Left forelimb (tissue), 1 donor: ENCODE measurements at regions not wholly inside any gene's neighbourhood (a gene's known extent, or its start where the extent isn't known, plus 50 kb on each side); places are given as distances from the start of the nearest gene placed in this dataset.

Source experiments
- DNase-seq: peaks from one replicate; pipeline ENCODE4 v3.0.0-alpha.2; 2018; ENCODE audit warnings: low spot score

DNA sequence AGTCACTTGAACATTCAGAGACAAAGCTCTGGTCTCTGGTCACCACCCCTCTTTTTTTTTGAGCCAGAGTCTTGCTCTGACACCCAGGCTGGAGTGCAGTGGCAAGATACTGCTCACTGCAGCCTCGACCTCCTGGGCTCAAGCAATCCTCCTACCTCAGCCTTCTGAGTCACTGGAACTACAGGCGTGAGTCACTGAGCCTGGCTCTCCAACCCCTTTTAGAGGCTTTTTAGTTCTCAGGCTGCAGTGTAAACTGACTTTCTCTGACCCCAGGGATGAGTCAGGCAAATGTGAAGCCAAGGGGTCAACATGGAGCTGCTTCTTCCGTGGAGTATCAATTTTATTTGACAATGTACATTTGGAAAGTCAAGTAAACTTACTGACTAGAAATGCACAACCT, 229.2 kb downstream of the PTTG2 start:
- DNase-seq = no peak

DNA sequence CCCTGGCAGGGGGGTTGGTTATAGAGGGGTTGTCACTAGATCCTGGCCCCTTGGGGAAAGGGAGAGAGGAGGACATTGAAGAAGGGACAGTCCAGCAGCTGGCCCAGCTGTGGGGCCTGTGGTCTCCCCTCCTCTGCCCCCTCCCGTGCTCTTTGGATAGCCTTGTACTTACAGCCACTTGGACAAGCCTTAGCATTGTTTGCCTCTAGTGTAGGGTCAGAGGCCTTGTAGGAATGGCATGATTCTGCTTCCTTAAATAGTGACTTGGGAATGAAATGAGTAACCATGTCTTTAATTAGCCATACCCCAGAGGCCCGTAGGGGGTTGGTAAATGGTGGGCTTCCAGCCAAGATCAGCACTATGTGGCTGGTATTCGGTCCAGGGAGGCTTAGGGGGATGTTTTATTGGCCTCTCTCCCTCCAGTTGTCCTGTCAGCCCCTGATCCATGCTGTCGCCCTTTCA, 230.6 kb downstream of the PTTG2 start:
- DNase-seq = peak; percentile 81

DNA sequence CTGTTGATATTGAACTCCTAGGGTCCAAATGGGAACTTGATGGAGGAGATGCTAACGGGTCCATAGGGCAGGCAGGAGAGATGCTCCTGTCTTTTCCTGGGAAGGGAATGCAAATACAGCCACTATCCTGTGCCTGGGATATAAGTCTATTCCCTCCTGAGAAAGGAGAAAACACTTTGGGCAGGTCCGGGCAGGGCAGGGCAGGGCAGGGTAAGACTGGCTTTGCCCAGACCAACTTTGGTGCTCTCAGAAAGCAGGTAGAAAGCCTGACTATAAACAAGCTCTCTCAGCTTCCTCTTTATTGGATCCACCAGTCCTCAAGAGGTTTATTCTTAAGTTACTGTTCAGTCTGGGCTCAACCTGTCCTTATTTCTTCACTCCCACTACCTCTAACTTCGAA, 232.3 kb downstream of the PTTG2 start:
- no peak for DNase-seq

DNA sequence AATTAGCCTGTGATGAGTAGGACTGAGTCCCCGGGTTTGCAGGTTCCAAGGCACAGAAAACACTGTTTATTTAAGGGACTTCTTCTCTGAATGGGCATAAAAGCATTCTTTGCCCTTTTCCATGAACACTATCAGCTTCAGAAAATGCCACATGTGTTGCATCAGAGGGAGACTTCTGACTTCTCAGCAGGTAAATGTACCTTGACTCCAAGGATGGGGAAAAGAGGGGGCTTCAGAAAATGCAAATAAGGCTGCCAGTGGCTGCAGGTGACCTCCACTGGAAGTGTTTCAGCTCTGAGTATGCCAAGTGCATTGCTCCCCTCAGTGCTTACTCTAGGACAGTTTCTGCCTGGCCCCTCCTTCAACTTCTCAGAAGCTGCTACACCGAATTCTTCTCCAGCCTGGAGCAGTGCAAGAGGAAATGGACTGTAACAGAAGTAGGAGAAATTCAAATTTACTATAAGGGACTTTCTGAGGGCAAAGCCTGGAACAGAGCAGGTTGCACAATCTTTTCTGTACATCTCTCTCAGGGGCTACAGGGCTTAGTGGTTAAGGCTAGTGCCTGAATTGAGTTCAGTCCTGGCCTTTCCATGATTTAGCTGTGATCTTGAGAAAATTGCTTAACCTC, 233.2 kb downstream of the PTTG2 start:
- no peak for DNase-seq

DNA sequence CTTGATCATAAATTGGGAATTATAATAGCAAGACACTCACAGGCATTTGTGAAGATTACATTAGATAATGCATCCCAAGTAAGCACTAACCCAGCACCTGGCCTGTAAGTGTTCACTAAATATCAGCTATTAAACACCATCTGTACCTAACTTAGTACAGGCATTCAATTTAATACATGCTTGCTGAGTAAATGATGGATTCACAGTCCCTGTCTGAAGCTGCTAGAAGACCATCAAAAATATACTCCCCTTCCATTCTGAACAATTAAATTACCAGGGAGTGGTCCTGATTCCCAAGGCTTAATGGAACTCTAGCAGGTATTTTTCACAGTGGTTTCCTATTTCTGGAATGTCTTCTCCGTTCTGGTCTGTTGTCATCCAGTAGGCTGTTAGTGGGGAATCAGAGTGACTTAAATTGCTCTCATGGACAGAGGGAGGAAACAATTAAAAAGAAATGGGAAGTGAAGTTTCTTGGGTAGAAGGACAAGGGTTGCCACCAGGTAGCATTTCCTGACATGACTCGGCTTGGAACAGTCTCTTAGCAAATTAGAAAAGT, 233.9 kb downstream of the PTTG2 start:
- DNase-seq = no peak

DNA sequence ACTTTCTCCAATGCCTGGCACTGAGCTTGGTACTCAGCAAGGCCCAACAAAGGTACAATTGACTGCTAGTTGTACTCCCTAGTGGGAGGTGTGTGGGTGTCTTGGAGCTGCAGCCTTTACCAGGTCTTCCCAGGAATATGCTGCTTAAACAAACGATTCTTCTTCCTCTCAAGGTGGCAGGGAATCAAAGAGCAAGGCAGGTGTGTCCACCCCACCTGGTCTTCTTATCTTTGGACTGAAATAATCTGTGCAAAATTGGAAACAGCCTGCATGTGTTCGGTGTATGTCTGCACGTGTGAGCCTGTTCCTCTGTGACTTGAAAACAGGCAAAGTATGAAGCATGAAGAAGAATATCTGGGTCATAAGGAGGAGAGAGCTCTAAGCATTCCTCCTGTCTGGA, 235.3 kb downstream of the PTTG2 start:
- DNase-seq = no peak

DNA sequence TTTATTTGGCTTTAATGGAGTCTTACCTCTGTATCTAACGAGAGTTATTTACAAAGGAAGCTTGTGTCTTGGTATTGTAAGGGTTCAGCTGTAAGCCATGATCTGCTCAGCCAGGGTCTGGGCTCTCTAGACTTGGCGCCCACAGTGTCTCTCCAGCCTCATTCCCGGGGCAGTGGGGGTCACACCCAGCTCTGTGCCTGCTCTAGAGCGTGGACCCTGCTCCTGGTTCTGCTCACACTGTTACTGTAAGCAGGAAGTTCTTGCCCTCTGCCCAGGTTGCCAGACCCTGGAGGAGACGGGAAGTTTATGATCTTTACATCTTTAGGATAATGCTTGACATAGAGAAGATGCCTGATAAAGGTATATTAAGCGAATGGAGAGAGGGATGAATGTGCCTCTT, 235.7 kb downstream of the PTTG2 start:
- DNase-seq = no peak

DNA sequence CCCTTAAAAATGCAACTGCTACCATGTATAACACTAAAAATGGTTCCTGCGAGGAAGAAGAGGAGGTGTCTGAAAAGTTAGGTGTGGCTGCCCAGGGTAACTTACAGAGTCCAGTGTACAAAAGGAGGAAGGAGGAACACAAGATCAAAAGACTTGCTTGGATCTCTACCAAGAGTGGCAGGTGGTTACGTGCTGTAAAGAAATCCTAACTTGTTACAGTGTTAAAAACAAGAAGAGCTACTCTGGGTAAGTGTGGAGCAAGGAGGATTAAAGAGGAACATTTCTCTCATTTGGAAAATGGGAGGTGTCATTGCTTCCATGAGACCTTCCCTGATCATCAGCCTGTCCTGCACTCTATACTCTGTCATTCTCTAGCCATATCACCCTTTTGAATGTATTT, 242.0 kb downstream of the PTTG2 start:
- no peak for DNase-seq

DNA sequence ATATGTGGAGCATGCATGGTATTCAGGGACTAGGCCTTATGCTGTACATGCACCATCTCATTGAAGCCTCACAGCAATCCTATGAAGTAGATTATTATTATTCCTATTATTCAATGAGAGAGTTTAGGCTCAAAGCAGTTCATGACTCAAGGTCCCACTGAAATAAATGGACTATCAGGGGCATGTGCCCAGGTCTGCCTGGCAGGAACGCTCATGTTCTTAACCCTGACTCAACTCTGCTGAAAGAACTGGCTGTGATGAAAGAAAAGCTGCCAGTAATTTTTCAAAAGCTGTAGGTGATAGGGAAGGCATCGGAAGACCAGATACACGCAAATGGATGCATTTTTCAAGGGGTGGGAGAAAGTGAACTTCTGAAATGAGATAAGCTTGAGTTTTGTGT, 243.4 kb downstream of the PTTG2 start:
- no peak for DNase-seq

DNA sequence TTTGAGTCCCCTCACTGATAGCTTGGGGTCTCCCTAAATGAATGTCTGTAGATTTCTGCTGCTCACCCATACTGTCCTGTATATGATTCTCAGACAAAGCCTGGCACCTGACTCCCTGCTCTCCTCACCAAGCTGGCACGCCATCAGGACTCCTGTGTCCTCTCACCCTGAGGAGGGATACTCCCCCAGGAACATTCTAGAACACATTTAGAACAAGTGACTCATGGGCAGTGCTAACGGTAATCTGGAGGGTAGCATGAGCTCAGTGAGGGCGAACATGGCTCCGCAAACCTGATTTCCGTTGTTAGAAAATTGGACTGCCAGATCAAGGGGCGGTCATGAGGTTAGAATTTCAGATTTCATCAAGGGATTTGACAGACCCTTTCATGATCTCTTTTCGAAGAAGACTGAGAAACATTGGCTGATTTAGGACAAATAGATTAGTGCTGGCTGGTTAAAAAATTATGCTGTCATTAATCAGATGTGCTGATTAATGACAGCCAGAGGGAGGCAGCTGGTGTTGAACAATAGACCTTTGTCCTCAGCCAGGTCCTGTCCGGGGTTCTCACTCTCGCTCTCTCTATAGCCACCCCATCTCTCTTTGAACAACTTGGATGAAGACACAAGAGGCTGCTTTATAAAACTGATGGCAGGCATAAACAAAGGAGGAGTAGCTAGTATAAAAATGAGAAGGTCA, 244.3 kb downstream of the PTTG2 start:
- no peak for DNase-seq

DNA sequence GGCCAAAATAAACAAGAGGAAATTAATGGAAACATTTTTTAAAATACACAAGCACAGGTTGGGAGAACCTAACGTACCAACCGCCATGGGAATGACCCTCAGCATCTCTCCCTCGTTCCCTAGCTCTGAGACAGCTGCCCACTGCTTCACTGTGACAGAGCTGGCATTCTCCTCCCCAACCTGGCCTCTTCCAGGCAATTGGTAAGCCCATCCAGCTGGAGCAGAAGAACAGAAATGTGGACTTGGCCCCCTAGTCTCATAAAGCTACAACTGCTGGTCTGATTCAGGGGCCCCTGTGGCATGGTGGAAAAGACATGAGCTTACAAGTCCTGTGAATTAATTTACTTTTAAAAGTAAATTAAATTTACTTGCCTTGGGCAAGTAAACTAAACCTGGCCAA, 245.1 kb downstream of the PTTG2 start:
- no peak for DNase-seq

DNA sequence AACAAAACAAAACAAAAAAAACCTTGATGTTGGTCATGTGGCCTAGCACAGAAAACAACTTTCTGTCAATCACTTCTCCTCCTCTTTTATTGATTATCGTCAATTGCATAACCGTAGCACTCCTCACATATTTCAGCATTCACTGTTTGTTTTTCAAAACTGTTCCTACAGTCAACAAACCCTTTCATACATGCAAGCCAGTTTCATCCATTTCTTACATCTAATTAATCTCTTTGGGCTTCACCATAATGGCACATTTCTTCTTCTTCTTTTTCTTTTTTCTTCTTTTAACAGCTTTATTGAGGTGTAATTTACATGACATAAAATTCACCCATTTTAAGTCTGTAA, 246.9 kb downstream of the PTTG2 start:
- no peak for DNase-seq

DNA sequence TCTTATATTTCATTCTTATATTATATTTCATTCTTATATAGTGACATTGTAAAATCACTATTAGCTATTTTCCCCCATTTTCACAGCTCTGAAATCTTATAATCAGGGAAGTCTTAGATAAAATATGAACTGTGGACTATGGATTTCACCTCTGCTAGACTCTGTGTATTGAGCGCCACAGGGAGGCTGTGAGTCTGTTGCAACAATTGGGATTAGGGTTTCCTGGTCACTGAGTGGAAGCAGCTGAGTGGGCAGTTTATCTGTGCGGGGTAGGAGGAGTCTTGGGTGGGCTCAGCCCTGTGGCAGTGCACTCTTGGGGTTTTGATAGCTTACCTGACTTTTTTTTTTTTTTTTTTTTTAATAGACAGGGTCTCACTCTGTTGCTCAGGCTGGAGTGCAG, 249.5 kb downstream of the PTTG2 start:
- DNase-seq = no peak

DNA sequence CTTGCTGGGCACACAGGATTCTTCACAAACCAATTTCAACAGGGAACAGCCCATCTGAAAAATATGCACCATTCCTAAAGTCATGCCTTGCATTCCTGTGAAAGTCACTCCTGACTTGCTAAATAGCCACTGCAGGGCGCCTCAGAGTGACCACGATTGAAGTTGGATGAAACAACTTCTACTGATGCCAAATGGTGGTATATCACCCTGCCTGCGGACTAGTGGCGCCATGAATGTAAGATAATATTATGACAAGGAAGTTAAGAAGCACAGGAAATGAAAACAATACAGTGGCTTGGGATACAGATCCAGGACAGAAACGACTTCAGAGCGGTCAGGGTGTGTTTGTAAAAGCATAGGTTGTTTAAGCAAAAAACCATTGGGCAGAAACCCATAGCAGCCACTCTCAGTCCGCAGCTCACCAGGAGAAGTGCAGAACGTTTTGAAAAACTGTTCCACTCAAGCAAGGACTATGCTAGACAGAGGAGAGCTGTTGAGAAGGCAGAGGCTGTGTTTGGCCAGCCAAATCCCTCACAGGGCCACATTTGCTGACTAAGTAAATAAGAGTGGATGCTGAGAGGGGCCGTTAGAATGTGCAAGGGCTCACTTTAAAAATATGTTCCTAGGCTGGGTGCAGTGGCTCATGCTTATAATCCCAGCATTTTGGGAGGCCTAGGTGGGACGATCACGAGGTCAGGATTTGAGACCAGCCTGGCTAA, 250.4 kb downstream of the PTTG2 start:
- DNase-seq = no peak

DNA sequence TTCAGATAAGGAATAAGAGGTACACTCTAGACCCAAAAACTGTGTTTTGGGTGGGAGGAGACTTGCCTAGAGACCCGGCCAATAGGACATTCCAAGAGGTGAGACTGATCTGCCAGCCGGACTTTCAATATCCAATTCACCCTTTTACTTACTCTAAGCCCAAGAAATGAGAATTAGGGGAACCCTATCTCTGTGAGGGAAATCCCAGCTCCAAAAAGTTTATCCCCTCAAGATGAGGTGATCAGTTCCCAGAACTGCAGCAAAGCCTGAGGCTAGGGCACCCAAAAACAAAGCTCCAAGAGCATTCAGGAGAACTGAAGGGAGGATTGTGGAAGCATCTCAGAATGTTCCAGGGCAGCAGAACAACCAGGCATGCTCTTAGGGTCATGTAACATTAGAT, 251.7 kb downstream of the PTTG2 start:
- DNase-seq = no peak

DNA sequence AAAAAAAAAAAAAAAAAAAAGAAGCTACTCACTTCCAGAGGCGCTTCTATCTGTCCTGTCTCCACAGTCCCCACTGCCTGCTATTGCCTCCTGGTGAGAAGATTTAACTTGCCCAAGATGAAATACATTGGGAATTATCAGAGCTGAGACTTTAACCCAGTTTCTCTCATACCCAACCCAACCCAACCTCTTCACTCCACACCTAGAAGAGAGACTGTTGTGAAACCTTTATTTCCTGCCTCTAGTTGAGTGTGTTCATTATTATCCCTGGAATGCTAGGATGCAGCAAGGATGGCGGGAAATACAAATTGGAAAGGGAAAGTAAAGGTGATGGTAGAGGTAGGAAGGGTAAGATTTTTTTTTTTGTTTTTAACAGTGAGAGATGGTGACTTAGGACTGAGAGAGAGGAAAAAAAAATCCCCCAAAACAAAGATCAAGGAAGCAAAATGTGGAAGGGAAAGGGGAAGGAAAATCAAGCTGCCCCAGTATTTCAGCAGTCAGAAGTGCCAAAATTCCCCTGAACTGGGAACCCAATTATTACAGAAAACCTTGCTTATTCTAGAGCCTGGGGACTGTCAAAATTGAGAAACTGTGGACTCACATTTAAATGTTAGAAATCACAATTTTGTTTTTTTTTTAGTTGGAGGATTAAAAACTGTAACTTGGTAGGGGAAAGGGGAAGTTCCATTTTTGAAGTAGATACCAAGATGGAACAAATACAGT, 253.0 kb downstream of the PTTG2 start:
- DNase-seq = no peak

DNA sequence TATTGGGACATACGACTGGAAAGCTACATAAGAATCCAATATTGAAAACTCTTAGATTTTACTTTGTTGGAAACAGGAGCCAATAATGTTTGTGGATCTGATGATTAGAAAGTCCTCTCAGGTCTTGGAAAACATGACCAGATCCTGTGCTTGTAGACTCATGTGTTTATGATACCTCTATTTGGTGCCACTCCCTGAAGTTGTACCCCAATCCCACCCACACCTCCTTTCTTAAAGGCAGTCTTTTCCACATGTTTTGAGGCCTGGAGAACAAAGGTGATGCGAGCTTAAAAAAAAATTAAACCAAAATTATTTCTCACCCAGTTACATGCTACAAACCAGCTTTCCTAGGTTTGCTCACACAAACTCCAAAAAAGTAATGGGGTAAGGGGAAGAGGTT, 262.7 kb downstream of the PTTG2 start:
- no peak for DNase-seq

DNA sequence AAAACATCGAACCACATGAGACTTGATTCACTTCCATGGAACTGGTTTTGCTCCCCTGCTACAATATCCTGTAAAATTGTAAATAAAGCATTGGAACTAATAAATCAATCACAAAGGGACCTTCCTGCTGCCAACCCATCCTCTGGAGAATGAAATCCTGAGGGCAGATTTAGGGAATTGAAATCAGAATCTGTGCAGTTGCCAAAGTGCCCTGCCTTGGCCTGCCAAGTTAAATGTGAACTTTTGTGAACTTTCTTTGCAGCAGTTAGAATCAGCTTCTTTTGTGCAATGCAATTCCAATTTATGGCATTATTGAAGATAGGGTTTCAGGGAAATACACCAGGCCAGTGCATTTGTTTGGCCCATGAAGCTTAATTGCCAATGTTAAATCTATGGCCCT, 263.1 kb downstream of the PTTG2 start:
- DNase-seq = no peak

DNA sequence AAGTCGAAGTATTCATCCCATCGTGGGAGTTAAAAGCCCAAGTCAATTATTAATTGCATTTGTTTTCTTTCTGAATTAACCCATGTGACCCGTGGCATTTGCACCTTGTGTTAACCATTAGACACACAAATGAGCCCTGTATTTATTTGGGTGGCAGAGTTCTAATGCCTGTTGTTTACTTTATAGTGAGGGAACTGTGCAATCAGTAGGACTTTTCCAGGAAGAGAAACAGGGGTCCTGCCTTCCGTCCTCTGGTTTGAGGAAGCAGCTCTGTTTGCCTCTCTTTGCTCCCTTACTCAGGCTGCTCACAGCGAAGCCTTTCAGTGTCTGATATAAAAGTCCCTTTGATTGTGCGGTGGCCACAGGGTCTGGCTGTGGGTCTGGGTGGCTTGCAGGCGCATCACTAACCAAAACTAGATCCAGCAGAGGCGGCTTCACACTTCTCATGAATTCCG, 263.6 kb downstream of the PTTG2 start:
- DNase-seq = no peak

DNA sequence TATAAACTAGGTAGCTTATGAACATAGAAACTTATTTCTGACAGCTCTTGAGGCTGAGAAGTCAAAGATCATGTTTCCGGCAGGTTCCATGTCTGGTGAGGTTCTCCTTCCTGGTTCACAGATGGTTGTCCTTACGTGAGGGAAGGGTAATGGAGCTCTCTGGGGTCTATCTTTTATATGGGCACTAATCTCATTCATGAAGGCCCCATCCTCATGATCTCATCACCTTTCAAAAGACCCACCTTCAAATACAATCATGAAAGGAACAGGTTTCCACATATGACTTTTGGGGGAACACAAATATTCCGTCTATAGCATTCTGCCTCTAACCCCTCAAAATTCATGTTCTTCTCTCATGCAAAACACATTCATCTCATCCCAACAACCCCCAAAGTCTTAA, 264.7 kb downstream of the PTTG2 start:
- DNase-seq = no peak

DNA sequence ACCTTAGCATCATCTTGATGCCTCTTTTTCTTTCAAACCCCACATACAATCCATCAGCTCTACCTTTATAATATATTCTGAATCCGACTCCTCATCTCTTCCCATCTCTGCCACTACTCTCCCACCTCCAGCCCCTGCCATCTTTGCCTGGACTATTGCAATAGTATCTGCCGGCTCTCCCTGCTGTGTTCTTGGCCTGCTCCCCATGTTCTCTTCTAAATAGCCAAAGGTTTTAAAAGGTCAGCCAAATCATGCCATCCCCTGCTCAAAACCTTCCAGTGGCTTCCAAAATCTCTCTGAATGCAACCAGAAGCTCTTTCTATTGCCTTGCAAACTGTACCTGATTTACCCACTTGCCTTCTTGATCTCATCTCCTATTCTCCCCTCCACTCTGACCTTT, 266.0 kb downstream of the PTTG2 start:
- DNase-seq = no peak

DNA sequence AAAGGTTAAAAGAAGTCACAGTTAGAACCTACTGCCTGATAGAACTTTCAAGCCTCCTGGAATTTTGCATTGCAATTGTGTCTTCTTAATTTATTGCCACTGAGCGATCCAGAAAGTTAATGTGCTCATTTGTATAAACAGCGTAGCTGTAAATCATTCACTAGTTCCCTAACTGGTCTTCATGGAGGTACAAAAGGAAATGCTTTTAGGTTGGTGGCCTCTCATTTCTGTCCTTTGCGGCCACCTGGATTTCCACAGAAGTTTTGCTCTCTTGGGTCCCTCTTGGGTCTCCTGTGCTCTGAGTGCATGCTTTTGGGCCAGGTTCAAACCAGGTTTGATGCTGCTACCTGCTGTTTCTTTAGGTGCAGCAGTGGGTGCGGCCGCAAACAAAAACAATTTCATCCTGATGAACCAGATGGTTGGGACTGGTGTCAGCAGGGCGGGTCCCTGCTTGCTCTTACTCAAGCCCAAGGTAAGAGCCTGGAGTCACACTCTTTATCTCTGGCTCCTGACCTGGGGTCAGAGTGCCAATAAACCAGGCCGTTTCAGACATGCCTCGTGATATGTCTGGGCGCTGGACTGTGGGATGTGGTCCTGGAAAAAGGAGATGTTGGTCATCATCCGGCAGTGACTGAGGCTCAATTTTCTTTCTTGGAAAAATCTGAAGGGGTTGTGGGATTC, 270.1 kb downstream of the PTTG2 start:
- no peak for DNase-seq
